ENCODE measurements at regions not wholly inside any gene's neighbourhood (a gene's known extent, or its start where the extent isn't known, plus 50 kb on each side); places are given as distances from the start of the nearest gene placed in this dataset.
"Not testable (repeated sequence)": the region's sequence is repeated elsewhere in the genome, so short reads cannot be mapped to it uniquely, and the experiment has no call there.

- H3K36me3 ChIP-seq (replicated peaks in 1 of 2; ENCODE audit: control insufficient read depth in 1 of 2, insufficient read depth in 2 of 2, low read length in 2 of 2); DNase-seq (ENCODE audit: low spot score); H3K27ac ChIP-seq (ENCODE audit: extremely low read length, insufficient read depth, low read length); H3K79me2 ChIP-seq (ENCODE audit: insufficient read depth, low read length); H3K4me2 ChIP-seq (ENCODE audit: low read depth, low read length); H4K20me1 ChIP-seq (ENCODE audit: insufficient read depth, low read length); CTCF ChIA-PET (ENCODE audit: low intra/inter-chr PET ratio, low total read pairs); H3K27me3 ChIP-seq (ENCODE audit: control insufficient read depth in 1 of 2, insufficient read depth in 2 of 2, low read length in 2 of 2); BruUV-seq (replicated peaks); FAIRE-seq; H2AFZ ChIP-seq (ENCODE audit: low read length); intact Hi-C loops (cut with micrococcal nuclease; ENCODE audit: unreplicated experiment); H3K4me3 ChIP-seq (replicated peaks in 1 of 3; ENCODE audit: insufficient read depth in 1 of 3, low read depth in 2 of 3, low read length in 3 of 3); ATAC-seq; in situ Hi-C loops (cut with HindIII; ENCODE audit: extremely low pct_ligation_motif_present, low pct_unique_long_range_greater_than_20kb); H3K9ac ChIP-seq (ENCODE audit: insufficient read depth, low read depth, low read length); H3K9me3 ChIP-seq (ENCODE audit: low read length): not testable (repeated sequence)
- POLR2A ChIA-PET = interaction anchor here (0.7 kb wide), 1 partner anchor 1370 kb away, joined by 3 read pairs; no protein-coding TSS in a partner anchor
- 79% methylated on average over 10 of the region's 10 CpGs for WGBS (ENCODE audit: low lambda C conversion rate)
- H3K4me1 ChIP-seq (ENCODE audit: insufficient read depth, low read length) = peaks cover 36% of the 10 kb centered on the region
- peak; percentile 76 for TF ChIP-seq ZNF121 (CRISPR knock-in tag; IDR thresholded peaks at IDR 0.05)
- TF ChIP-seq, protein P1, sequence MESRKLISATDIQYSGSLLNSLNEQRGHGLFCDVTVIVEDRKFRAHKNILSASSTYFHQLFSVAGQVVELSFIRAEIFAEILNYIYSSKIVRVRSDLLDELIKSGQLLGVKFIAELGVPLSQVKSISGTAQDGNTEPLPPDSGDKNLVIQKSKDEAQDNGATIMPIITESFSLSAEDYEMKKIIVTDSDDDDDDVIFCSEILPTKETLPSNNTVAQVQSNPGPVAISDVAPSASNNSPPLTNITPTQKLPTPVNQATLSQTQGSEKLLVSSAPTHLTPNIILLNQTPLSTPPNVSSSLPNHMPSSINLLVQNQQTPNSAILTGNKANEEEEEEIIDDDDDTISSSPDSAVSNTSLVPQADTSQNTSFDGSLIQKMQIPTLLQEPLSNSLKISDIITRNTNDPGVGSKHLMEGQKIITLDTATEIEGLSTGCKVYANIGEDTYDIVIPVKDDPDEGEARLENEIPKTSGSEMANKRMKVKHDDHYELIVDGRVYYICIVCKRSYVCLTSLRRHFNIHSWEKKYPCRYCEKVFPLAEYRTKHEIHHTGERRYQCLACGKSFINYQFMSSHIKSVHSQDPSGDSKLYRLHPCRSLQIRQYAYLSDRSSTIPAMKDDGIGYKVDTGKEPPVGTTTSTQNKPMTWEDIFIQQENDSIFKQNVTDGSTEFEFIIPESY (CRISPR knock-in tag; IDR thresholded peaks at IDR 0.05) = peak; percentile 89
These were observed 219.2 kb upstream of the ZNF184 start for GRCh38 chr6:27692133-27692532.

GRCh38 chr6:27688014-27688586 is 215.2 kb upstream of the ZNF184 start:
- in situ Hi-C loops (cut with HindIII; ENCODE audit: extremely low pct_ligation_motif_present, low pct_unique_long_range_greater_than_20kb) = no loop called here
- no peak for TF ChIP-seq PLRG1 (conservative IDR thresholded peaks at IDR 0.05)
- TF ChIP-seq ZNF367 (CRISPR knock-in tag; IDR thresholded peaks at IDR 0.05; ENCODE audit: borderline replicate concordance) = no peak
- peak; percentile 37 for TF ChIP-seq XRCC5 (optimal IDR thresholded peaks at IDR 0.05; ENCODE audit: low read length)
- no peak for TF ChIP-seq IRX3 (CRISPR knock-in tag; IDR thresholded peaks at IDR 0.05; ENCODE audit: borderline replicate concordance, low read depth)
- peak; percentile 84; the same call in 1 of the 2 replicates for TF ChIP-seq KAT7 (CRISPR knock-in tag; IDR thresholded peaks at IDR 0.05; ENCODE audit: borderline replicate concordance)
- no peak for TF ChIP-seq SNRNP70 (IDR thresholded peaks at IDR 0.05; ENCODE audit: low read depth, low read length)
- peak; percentile 63; the same call in 1 of the 2 replicates for TF ChIP-seq ZNF160 (CRISPR knock-in tag; IDR thresholded peaks at IDR 0.05)
- no peak for TF ChIP-seq KLF12 (CRISPR knock-in tag; IDR thresholded peaks at IDR 0.05; ENCODE audit: borderline replicate concordance)
- no peak for TF ChIP-seq POLR2AphosphoS5 (IDR thresholded peaks at IDR 0.05; ENCODE audit: low read depth, low read length)
- no peak for TF ChIP-seq ZNF180 (CRISPR knock-in tag; IDR thresholded peaks at IDR 0.05; ENCODE audit: borderline replicate concordance, low read depth)
- TF ChIP-seq TBX2 (CRISPR knock-in tag; IDR thresholded peaks at IDR 0.05; ENCODE audit: borderline replicate concordance) = peak; percentile 76
- peak; percentile 97 for TF ChIP-seq ZBTB39 (CRISPR knock-in tag; IDR thresholded peaks at IDR 0.05)
- peak; percentile 80 for TF ChIP-seq ZNF629 (CRISPR knock-in tag; conservative IDR thresholded peaks at IDR 0.05)

More at GRCh38 chr6:27688014-27688586, 215.2 kb upstream of the ZNF184 start:
- Histone ChIP-seq H3K9me3 (ENCODE audit: low read length) (no peaks in the 10 kb centered on the region), H3K4me1 (ENCODE audit: insufficient read depth, low read length) (peaks cover 49% of the 10 kb centered on the region), H2AFZ (ENCODE audit: low read length) (peak overlapping the region; percentile 93), H3K27me3 (ENCODE audit: control insufficient read depth in 1 of 2, insufficient read depth in 2 of 2, low read length in 2 of 2) (no peaks in the 10 kb centered on the region; a peak in 1 of 5 replicates), H3K9ac (ENCODE audit: insufficient read depth, low read depth, low read length) (peak overlapping the region; percentile 62), H3K79me2 (ENCODE audit: insufficient read depth, low read length) (no peaks in the 10 kb centered on the region), H3K4me3 (replicated peaks in 1 of 3; ENCODE audit: insufficient read depth in 1 of 3, low read depth in 2 of 3, low read length in 3 of 3) (peak overlapping the region; percentile 65 to 93 (median 78)), H3K27ac (ENCODE audit: extremely low read length, insufficient read depth, low read length) (peak overlapping the region; percentile 15), H4K20me1 (ENCODE audit: insufficient read depth, low read length) (no peaks in the 10 kb centered on the region), H3K36me3 (replicated peaks in 1 of 2; ENCODE audit: control insufficient read depth in 1 of 2, insufficient read depth in 2 of 2, low read length in 2 of 2) (no peaks in the 10 kb centered on the region), H3K4me2 (ENCODE audit: low read depth, low read length) (peak overlapping the region; percentile 88)
- WGBS (ENCODE audit: low lambda C conversion rate) = 2% methylated on average over 28 of the region's 28 CpGs
- CTCF ChIA-PET (ENCODE audit: low intra/inter-chr PET ratio, low total read pairs) = interaction anchor here (1.2 to 1.3 kb wide), 2 partner anchors 500 to 526 kb away, joined by 4 to 5 read pairs; no protein-coding TSS in a partner anchor
- FAIRE-seq (peak; percentile 70), DNase-seq (ENCODE audit: low spot score) (peak; percentile 93), ATAC-seq (peak; percentile 83)
- intact Hi-C loops (cut with micrococcal nuclease; ENCODE audit: unreplicated experiment) = loop anchor here (1.0 to 10.0 kb wide), 3 partner anchors 93 to 215 kb away; no protein-coding TSS in a partner anchor
- BruUV-seq (replicated peaks) = no TSS peak
- POLR2A ChIA-PET = interaction anchor here (1.0 to 2.1 kb wide), 4 partner anchors 16 to 205 kb away, joined by 4 to 6 read pairs (median 4); a partner anchor contains a TSS

Data from HepG2 (cell line).